SK-N-SH treated with all-trans-retinoic acid at 6 μM for 48 hours (cell line): ENCODE measurements at regions not wholly inside any gene's neighbourhood (a gene's known extent, or its start where the extent isn't known, plus 50 kb on each side); places are given as distances from the start of the nearest gene placed in this dataset.

ENCODE experiments used
- ARNTL ChIP-seq: fragments of 450-650 bp; formaldehyde crosslinking; IDR thresholded peaks from 2 replicates; pipeline ENCODE4 v1.5.0; 2020; ENCODE audit warnings: low read depth, mild to moderate bottlenecking, moderate library complexity, borderline replicate concordance
- CSDC2 ChIP-seq: fragments of 250-450 bp; sonication (Bioruptor Pico); IDR thresholded peaks from 2 replicates; pipeline ENCODE4 v1.5.0; 2020; ENCODE audit warnings: mild to moderate bottlenecking, moderate library complexity
- ESRRG ChIP-seq: fragments of 250-450 bp; sonication (Bioruptor Pico); IDR thresholded peaks from 2 replicates; pipeline ENCODE4 v1.6.1; 2021; ENCODE audit warnings: mild to moderate bottlenecking
- RARB ChIP-seq: fragments of 250-450 bp; sonication (Bioruptor Pico); IDR thresholded peaks from 2 replicates; pipeline ENCODE4 v1.8.0; 2021; ENCODE audit warnings: mild to moderate bottlenecking, moderate library complexity
- SNAI2 ChIP-seq: fragments of 250-450 bp; sonication (Bioruptor Pico); IDR thresholded peaks from 2 replicates; pipeline ENCODE4 v1.5.0; 2020; ENCODE audit warnings: mild to moderate bottlenecking, moderate library complexity
- ZFP3 ChIP-seq: fragments of 250-450 bp; sonication (Bioruptor Pico); IDR thresholded peaks from 2 replicates; pipeline ENCODE4 v1.5.0; 2020; ENCODE audit warnings: mild to moderate bottlenecking, moderate library complexity
- ZFP30 ChIP-seq: fragments of 450-650 bp; formaldehyde crosslinking; IDR thresholded peaks from 2 replicates; pipeline ENCODE4 v1.5.0; 2022; ENCODE audit warnings: mild to moderate bottlenecking, moderate library complexity
- ZNF565 ChIP-seq: fragments of 450-650 bp; formaldehyde crosslinking; conservative IDR thresholded peaks from 2 replicates; pipeline ENCODE4 v1.5.0; 2020; ENCODE audit warnings: low read depth, mild to moderate bottlenecking, moderate library complexity
- TF ChIP-seq, protein P1 (sequence below): fragments of 250-450 bp; sonication (Bioruptor Pico); IDR thresholded peaks from 2 replicates; pipeline ENCODE4 v1.5.0; 2020; ENCODE audit warnings: mild to moderate bottlenecking, moderate library complexity
- TF ChIP-seq, protein P2 (sequence below): fragments of 250-450 bp; sonication (Bioruptor Pico); IDR thresholded peaks from 2 replicates; pipeline ENCODE4 v1.8.0; 2020; ENCODE audit warnings: mild to moderate bottlenecking, moderate library complexity, borderline replicate concordance
- TF ChIP-seq, protein P3 (sequence below): fragments of 250-450 bp; sonication (Bioruptor Pico); IDR thresholded peaks from 2 replicates; pipeline ENCODE4 v1.8.0; 2021; ENCODE audit warnings: low read depth, mild to moderate bottlenecking, moderate library complexity, borderline replicate concordance
- TF ChIP-seq, protein P4 (sequence below): fragments of 250-450 bp; sonication (Bioruptor Pico); IDR thresholded peaks from 2 replicates; pipeline ENCODE4 v1.5.1; 2020; ENCODE audit warnings: low read depth, mild to moderate bottlenecking, moderate library complexity

DNA sequence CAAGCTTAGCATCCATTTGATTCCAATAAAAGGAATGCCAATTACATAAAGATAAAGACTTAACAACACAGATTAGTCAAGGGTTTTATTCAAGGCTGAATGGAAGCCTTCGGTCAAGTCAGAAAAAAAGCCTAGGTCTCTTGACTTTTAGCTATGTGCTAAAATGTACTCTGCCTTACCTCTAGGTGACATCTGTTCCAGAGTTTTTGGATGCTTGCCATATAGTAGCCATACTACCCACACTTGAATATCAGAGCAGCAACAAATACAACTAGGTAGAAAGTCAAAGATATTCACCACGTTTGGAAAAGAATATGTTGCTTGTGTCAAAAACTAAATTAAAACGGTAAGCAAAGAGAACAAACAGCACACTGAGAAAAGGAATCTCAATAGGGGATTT, 484.7 kb downstream of the ELAVL2 start:
- TF ChIP-seq CSDC2 (CRISPR knock-in tag): no peak
- TF ChIP-seq, protein P1, sequence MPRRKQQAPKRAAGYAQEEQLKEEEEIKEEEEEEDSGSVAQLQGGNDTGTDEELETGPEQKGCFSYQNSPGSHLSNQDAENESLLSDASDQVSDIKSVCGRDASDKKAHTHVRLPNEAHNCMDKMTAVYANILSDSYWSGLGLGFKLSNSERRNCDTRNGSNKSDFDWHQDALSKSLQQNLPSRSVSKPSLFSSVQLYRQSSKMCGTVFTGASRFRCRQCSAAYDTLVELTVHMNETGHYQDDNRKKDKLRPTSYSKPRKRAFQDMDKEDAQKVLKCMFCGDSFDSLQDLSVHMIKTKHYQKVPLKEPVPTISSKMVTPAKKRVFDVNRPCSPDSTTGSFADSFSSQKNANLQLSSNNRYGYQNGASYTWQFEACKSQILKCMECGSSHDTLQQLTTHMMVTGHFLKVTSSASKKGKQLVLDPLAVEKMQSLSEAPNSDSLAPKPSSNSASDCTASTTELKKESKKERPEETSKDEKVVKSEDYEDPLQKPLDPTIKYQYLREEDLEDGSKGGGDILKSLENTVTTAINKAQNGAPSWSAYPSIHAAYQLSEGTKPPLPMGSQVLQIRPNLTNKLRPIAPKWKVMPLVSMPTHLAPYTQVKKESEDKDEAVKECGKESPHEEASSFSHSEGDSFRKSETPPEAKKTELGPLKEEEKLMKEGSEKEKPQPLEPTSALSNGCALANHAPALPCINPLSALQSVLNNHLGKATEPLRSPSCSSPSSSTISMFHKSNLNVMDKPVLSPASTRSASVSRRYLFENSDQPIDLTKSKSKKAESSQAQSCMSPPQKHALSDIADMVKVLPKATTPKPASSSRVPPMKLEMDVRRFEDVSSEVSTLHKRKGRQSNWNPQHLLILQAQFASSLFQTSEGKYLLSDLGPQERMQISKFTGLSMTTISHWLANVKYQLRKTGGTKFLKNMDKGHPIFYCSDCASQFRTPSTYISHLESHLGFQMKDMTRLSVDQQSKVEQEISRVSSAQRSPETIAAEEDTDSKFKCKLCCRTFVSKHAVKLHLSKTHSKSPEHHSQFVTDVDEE: no peak
- TF ChIP-seq ZFP3 (CRISPR knock-in tag): no peak
- TF ChIP-seq, protein P2, sequence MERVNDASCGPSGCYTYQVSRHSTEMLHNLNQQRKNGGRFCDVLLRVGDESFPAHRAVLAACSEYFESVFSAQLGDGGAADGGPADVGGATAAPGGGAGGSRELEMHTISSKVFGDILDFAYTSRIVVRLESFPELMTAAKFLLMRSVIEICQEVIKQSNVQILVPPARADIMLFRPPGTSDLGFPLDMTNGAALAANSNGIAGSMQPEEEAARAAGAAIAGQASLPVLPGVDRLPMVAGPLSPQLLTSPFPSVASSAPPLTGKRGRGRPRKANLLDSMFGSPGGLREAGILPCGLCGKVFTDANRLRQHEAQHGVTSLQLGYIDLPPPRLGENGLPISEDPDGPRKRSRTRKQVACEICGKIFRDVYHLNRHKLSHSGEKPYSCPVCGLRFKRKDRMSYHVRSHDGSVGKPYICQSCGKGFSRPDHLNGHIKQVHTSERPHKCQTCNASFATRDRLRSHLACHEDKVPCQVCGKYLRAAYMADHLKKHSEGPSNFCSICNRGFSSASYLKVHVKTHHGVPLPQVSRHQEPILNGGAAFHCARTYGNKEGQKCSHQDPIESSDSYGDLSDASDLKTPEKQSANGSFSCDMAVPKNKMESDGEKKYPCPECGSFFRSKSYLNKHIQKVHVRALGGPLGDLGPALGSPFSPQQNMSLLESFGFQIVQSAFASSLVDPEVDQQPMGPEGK: no peak
- no peak for TF ChIP-seq SNAI2
- no peak for TF ChIP-seq ESRRG
- TF ChIP-seq ARNTL (CRISPR knock-in tag): no peak
- no peak for TF ChIP-seq RARB (CRISPR knock-in tag)
- TF ChIP-seq, protein P3, sequence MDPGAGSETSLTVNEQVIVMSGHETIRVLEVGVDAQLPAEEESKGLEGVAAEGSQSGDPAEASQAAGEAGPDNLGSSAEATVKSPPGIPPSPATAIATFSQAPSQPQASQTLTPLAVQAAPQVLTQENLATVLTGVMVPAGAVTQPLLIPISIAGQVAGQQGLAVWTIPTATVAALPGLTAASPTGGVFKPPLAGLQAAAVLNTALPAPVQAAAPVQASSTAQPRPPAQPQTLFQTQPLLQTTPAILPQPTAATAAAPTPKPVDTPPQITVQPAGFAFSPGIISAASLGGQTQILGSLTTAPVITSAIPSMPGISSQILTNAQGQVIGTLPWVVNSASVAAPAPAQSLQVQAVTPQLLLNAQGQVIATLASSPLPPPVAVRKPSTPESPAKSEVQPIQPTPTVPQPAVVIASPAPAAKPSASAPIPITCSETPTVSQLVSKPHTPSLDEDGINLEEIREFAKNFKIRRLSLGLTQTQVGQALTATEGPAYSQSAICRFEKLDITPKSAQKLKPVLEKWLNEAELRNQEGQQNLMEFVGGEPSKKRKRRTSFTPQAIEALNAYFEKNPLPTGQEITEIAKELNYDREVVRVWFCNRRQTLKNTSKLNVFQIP (CRISPR knock-in tag): no peak
- TF ChIP-seq ZNF565: no peak
- no peak for TF ChIP-seq ZFP30 (CRISPR knock-in tag)
- TF ChIP-seq, protein P4, sequence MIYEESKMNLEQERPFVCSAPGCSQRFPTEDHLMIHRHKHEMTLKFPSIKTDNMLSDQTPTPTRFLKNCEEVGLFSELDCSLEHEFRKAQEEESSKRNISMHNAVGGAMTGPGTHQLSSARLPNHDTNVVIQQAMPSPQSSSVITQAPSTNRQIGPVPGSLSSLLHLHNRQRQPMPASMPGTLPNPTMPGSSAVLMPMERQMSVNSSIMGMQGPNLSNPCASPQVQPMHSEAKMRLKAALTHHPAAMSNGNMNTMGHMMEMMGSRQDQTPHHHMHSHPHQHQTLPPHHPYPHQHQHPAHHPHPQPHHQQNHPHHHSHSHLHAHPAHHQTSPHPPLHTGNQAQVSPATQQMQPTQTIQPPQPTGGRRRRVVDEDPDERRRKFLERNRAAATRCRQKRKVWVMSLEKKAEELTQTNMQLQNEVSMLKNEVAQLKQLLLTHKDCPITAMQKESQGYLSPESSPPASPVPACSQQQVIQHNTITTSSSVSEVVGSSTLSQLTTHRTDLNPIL (CRISPR knock-in tag): no peak
